Osteocyte (in vitro differentiated cells): ENCODE measurements at regions not wholly inside any gene's neighbourhood (a gene's known extent, or its start where the extent isn't known, plus 50 kb on each side); places are given as distances from the start of the nearest gene placed in this dataset.

ENCODE experiments used
- DNase-seq: peaks from one replicate; pipeline ENCODE4 v3.0.0; 2021; ENCODE audit warnings: mixed read lengths; ENCODE audit not compliant: unreplicated experiment; ENCODE audit errors: extremely low spot score
- H3K27ac Mint-ChIP-seq: one replicate; pipeline ENCODE4 v1.8.0; 2021; ENCODE audit warnings: mild to moderate bottlenecking, mixed read lengths; ENCODE audit not compliant: unreplicated experiment
- H3K27me3 Mint-ChIP-seq: one replicate; pipeline ENCODE4 v1.8.0; 2021; ENCODE audit warnings: mixed read lengths; ENCODE audit not compliant: unreplicated experiment
- H3K36me3 Mint-ChIP-seq: one replicate; pipeline ENCODE4 v1.8.0; 2021; ENCODE audit warnings: mixed read lengths; ENCODE audit not compliant: unreplicated experiment
- H3K4me1 Mint-ChIP-seq: one replicate; pipeline ENCODE4 v1.8.0; 2021; ENCODE audit warnings: mixed read lengths; ENCODE audit not compliant: unreplicated experiment
- H3K4me3 Mint-ChIP-seq: one replicate; pipeline ENCODE4 v1.8.0; 2021; ENCODE audit warnings: mild to moderate bottlenecking, moderate library complexity, mixed read lengths; ENCODE audit not compliant: unreplicated experiment
- H3K9me3 Mint-ChIP-seq: one replicate; pipeline ENCODE4 v1.8.0; 2021; ENCODE audit warnings: mixed read lengths; ENCODE audit not compliant: unreplicated experiment
- TF ChIP-seq, protein P1 (sequence below): fragments of 200-600 bp; sonication (generic); IDR thresholded peaks from 2 replicates; pipeline ENCODE4 v1.5.0; 2021; ENCODE audit warnings: antibody characterized with exemption, mild to moderate bottlenecking, moderate library complexity

- no peaks in the 10 kb centered on the region for H3K27me3 Mint-ChIP-seq
- no peak overlapping the region for H3K4me3 Mint-ChIP-seq
- H3K36me3 Mint-ChIP-seq, result no peaks in the 10 kb centered on the region
- peaks cover 6% of the 10 kb centered on the region for H3K4me1 Mint-ChIP-seq
- TF ChIP-seq, protein P1, sequence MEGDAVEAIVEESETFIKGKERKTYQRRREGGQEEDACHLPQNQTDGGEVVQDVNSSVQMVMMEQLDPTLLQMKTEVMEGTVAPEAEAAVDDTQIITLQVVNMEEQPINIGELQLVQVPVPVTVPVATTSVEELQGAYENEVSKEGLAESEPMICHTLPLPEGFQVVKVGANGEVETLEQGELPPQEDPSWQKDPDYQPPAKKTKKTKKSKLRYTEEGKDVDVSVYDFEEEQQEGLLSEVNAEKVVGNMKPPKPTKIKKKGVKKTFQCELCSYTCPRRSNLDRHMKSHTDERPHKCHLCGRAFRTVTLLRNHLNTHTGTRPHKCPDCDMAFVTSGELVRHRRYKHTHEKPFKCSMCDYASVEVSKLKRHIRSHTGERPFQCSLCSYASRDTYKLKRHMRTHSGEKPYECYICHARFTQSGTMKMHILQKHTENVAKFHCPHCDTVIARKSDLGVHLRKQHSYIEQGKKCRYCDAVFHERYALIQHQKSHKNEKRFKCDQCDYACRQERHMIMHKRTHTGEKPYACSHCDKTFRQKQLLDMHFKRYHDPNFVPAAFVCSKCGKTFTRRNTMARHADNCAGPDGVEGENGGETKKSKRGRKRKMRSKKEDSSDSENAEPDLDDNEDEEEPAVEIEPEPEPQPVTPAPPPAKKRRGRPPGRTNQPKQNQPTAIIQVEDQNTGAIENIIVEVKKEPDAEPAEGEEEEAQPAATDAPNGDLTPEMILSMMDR, result no peak
- H3K27ac Mint-ChIP-seq, result no peak overlapping the region
- DNase-seq, result no peak
- H3K9me3 Mint-ChIP-seq, result no peaks in the 10 kb centered on the region
Observed at GRCh38 chr4:125084608-125085007, 230.1 kb upstream of the FAT4 start.

DNA sequence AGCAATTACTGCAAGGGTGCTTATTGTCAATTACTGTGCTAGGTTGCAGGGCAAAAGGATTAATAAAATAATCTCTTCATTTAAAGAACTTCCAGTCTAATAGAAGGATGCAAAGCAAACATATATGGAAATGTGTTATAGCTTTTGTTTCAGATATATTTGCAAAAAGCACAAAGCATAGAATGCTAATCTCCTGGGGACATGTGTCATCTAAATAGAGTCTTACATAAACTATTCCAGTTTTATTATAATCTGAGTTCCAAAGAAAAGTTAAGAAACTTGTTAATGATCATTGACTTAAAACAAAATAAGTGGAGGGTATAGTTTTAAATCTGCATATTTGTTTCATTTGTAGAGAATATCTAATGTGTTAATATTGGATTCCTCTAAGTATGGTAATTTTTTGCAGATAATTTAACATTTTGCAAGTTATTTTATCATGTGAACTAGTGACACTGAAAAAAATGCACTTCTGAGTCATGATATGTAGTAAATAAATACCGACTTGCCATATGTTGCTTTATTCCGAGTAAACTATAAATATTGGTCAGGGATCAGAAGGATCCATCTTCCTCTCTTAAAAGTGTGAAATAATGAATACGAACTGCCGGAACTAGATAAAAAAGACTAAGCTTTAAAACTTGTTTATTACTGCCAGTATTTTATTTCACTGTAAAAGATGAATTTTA lies 231.9 kb upstream of the FAT4 start:
- H3K27me3 Mint-ChIP-seq, result no peaks in the 10 kb centered on the region
- DNase-seq, result no peak
- TF ChIP-seq, protein P1, result no peak
- no peaks in the 10 kb centered on the region for H3K9me3 Mint-ChIP-seq
- H3K4me3 Mint-ChIP-seq, result no peak overlapping the region
- H3K27ac Mint-ChIP-seq, result no peak overlapping the region
- H3K36me3 Mint-ChIP-seq, result no peaks in the 10 kb centered on the region
- peaks cover 6% of the 10 kb centered on the region for H3K4me1 Mint-ChIP-seq

- no peaks in the 10 kb centered on the region for H3K9me3 Mint-ChIP-seq
- no peak overlapping the region for H3K27ac Mint-ChIP-seq
- no peak for DNase-seq
- no peaks in the 10 kb centered on the region for H3K27me3 Mint-ChIP-seq
- no peaks in the 10 kb centered on the region for H3K36me3 Mint-ChIP-seq
- TF ChIP-seq, protein P1, result no peak
- peaks cover 5% of the 10 kb centered on the region for H3K4me1 Mint-ChIP-seq
- no peak overlapping the region for H3K4me3 Mint-ChIP-seq
Observed at GRCh38 chr4:125072269-125072668, 242.5 kb upstream of the FAT4 start.

DNA sequence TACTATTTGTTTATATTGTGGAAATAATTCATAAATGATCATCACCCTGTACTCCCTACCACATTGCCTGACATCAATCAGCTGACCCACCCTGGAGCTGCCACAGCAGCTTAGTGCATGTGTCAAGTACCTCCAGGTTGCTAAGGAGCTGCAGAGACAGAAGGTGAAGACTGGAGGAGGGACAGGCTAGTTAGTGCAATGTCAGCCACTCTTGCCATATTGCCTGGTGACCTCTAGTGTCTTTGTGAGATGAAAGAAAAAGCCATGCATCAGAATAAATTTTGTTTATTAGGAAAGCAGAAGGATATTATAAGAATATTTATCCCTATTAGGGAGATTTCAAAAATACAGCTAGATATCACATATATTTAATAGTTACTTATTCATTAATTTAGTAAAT lies 243.9 kb upstream of the FAT4 start:
- no peak for DNase-seq
- no peaks in the 10 kb centered on the region for H3K27me3 Mint-ChIP-seq

More for the DNA sequence above, 243.9 kb upstream of the FAT4 start:
- Mint-ChIP-seq H3K27ac (no peak overlapping the region), H3K36me3 (no peaks in the 10 kb centered on the region), H3K4me3 (no peak overlapping the region), H3K9me3 (no peaks in the 10 kb centered on the region), H3K4me1 (peaks cover 1% of the 10 kb centered on the region)
- TF ChIP-seq, protein P1, result no peak
